ENCODE measurements at regions not wholly inside any gene's neighbourhood (a gene's known extent, or its start where the extent isn't known, plus 50 kb on each side); places are given as distances from the start of the nearest gene placed in this dataset.

GRCh38 chr16:62639890-62640289 lies 603.7 kb upstream of the CDH8 start:
- TF ChIP-seq, protein P1, sequence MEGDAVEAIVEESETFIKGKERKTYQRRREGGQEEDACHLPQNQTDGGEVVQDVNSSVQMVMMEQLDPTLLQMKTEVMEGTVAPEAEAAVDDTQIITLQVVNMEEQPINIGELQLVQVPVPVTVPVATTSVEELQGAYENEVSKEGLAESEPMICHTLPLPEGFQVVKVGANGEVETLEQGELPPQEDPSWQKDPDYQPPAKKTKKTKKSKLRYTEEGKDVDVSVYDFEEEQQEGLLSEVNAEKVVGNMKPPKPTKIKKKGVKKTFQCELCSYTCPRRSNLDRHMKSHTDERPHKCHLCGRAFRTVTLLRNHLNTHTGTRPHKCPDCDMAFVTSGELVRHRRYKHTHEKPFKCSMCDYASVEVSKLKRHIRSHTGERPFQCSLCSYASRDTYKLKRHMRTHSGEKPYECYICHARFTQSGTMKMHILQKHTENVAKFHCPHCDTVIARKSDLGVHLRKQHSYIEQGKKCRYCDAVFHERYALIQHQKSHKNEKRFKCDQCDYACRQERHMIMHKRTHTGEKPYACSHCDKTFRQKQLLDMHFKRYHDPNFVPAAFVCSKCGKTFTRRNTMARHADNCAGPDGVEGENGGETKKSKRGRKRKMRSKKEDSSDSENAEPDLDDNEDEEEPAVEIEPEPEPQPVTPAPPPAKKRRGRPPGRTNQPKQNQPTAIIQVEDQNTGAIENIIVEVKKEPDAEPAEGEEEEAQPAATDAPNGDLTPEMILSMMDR (IDR thresholded peaks at IDR 0.05; ENCODE audit: low read depth, low read length, poor library complexity, severe bottlenecking), result no peak
- no peak for TF ChIP-seq EZH2phosphoT487 (IDR thresholded peaks at IDR 0.05; ENCODE audit: borderline replicate concordance, low read length)
- Histone ChIP-seq H3K4me3 (ENCODE audit: low read length) (no peak overlapping the region), H3K9me2 (replicated peaks; ENCODE audit: control insufficient read depth, low read length) (no peaks in the 10 kb centered on the region), H3K27ac (ENCODE audit: low read depth, low read length) (no peak overlapping the region), H3K4me2 (ENCODE audit: low read length) (no peak overlapping the region), H3K36me3 (ENCODE audit: control insufficient read depth, low read length) (no peaks in the 10 kb centered on the region), H3K27me3 (ENCODE audit: control insufficient read depth, low read length) (no peaks in the 10 kb centered on the region), H3K79me2 (ENCODE audit: control insufficient read depth, low read length) (no peaks in the 10 kb centered on the region), H3F3A (ENCODE audit: control insufficient read depth, insufficient read depth) (no peaks in the 10 kb centered on the region), H3K9me3 (ENCODE audit: control insufficient read depth, insufficient read depth, low read length) (no peaks in the 10 kb centered on the region), H3K4me1 (ENCODE audit: control insufficient read depth, low read length) (no peaks in the 10 kb centered on the region), H4K20me1 (ENCODE audit: control insufficient read depth, insufficient read depth, low read depth, low read length) (no peaks in the 10 kb centered on the region)

DNA sequence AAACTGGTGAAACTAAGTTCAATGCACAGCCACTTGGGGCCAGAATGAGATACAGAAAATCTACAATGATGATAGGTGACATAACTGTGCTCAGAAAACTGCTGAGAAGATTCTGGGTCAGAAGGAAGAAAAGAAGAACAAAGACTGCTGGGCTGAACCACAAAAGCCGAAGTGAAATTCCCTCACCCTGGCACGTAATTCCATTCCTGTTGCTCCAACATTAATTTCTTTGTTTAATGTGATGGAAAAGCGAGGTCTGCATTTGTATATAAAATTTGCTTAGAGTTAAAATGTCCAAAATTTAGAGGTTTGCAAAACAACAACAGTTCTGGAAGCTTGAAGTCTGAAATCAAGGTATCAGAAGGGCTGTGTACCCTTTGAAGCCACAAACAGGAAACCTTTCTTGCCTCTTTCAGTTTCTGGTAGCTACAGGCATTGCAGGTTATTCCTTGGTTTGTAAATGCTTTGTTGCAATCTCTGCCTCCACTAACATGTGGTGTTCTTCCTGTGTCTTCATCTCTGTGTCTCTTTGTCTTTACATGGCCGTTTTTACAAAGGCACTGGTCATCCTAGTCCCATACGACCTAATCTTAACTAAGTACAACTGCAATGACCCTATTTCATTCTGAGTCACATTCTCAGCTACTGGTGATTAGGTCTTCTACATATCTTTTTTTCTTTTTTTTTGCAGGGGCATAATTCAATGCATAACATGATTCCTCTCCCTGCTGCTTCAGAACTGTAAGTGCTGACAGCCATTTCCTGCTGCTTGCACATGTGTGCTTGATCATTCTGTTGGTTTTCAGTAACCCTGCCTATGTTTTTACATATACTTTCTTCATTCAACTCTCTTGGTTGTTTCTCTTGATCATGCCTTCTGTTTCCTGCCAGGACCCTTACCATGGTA lies 603.0 kb upstream of the CDH8 start:
- no peaks in the 10 kb centered on the region for H3K4me1 ChIP-seq (ENCODE audit: control insufficient read depth, low read length)
- no peaks in the 10 kb centered on the region for H3K9me2 ChIP-seq (replicated peaks; ENCODE audit: control insufficient read depth, low read length)
- no peak overlapping the region for H3K4me3 ChIP-seq (ENCODE audit: low read length)
- H3K27ac ChIP-seq (ENCODE audit: low read depth, low read length), result no peak overlapping the region
- H4K20me1 ChIP-seq (ENCODE audit: control insufficient read depth, insufficient read depth, low read depth, low read length), result no peaks in the 10 kb centered on the region
- H3F3A ChIP-seq (ENCODE audit: control insufficient read depth, insufficient read depth), result no peaks in the 10 kb centered on the region
- no peaks in the 10 kb centered on the region for H3K27me3 ChIP-seq (ENCODE audit: control insufficient read depth, low read length)
- no peaks in the 10 kb centered on the region for H3K36me3 ChIP-seq (ENCODE audit: control insufficient read depth, low read length)
- H3K9me3 ChIP-seq (ENCODE audit: control insufficient read depth, insufficient read depth, low read length), result no peaks in the 10 kb centered on the region
- no peak for TF ChIP-seq EZH2phosphoT487 (IDR thresholded peaks at IDR 0.05; ENCODE audit: borderline replicate concordance, low read length)
- TF ChIP-seq, protein P1 (IDR thresholded peaks at IDR 0.05; ENCODE audit: low read depth, low read length, poor library complexity, severe bottlenecking), result no peak
- no peaks in the 10 kb centered on the region for H3K79me2 ChIP-seq (ENCODE audit: control insufficient read depth, low read length)
- no peak overlapping the region for H3K4me2 ChIP-seq (ENCODE audit: low read length)

DNA sequence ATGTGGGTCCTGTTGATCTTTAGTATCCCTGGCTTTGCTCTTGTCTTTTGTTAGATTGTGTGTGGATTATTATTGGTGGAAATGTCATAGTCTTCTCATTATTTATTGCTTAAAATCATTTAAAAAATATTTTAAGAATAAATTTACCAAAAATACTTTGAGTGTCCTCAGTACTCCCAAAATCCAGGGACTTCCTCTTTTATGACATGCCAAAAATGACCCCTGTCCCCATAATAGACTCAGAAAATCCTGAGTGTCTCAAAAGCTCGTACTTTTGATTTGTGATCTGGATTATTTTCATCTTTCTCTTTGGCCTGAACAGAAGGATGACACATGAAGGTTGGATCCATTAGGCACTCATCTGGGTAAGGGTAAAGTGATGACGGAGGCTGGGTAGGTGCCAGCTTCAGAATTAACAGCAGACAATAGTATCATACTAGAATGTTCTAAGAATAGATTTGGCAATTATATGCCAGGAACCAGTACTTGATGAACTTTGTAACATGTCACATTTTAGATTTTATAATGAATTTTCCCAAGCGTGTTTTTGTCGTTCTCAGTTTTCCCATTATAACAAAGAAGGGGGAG lies 602.2 kb upstream of the CDH8 start:
- no peaks in the 10 kb centered on the region for H3K9me3 ChIP-seq (ENCODE audit: control insufficient read depth, insufficient read depth, low read length)
- no peak for TF ChIP-seq EZH2phosphoT487 (IDR thresholded peaks at IDR 0.05; ENCODE audit: borderline replicate concordance, low read length)
- TF ChIP-seq, protein P1 (IDR thresholded peaks at IDR 0.05; ENCODE audit: low read depth, low read length, poor library complexity, severe bottlenecking), result no peak
- H3K36me3 ChIP-seq (ENCODE audit: control insufficient read depth, low read length), result no peaks in the 10 kb centered on the region
- H3K79me2 ChIP-seq (ENCODE audit: control insufficient read depth, low read length), result no peaks in the 10 kb centered on the region
- H3K4me3 ChIP-seq (ENCODE audit: low read length), result no peak overlapping the region
- H4K20me1 ChIP-seq (ENCODE audit: control insufficient read depth, insufficient read depth, low read depth, low read length), result no peaks in the 10 kb centered on the region
- no peaks in the 10 kb centered on the region for H3K9me2 ChIP-seq (replicated peaks; ENCODE audit: control insufficient read depth, low read length)
- H3K4me1 ChIP-seq (ENCODE audit: control insufficient read depth, low read length), result no peaks in the 10 kb centered on the region
- H3K27me3 ChIP-seq (ENCODE audit: control insufficient read depth, low read length), result no peaks in the 10 kb centered on the region
- H3K4me2 ChIP-seq (ENCODE audit: low read length), result no peak overlapping the region
- no peaks in the 10 kb centered on the region for H3F3A ChIP-seq (ENCODE audit: control insufficient read depth, insufficient read depth)
- H3K27ac ChIP-seq (ENCODE audit: low read depth, low read length), result no peak overlapping the region

Measured in DOHH2 (cell line).